ENCODE measurements at regions not wholly inside any gene's neighbourhood (a gene's known extent, or its start where the extent isn't known, plus 50 kb on each side); places are given as distances from the start of the nearest gene placed in this dataset.
"Not testable (repeated sequence)": the region's sequence is repeated elsewhere in the genome, so short reads cannot be mapped to it uniquely, and the experiment has no call there.

- no peak for DNase-seq
Measured at GRCh38 chr7:132029369-132030085, 473.1 kb upstream of the PODXL start.

GRCh38 chr7:132028144-132028920 lies 471.9 kb upstream of the PODXL start:
- no peak for DNase-seq

- DNase-seq, result no peak
Measured at GRCh38 chr7:132024290-132024689, 467.9 kb upstream of the PODXL start.

GRCh38 chr7:132023466-132023865 lies 467.0 kb upstream of the PODXL start:
- no peak for DNase-seq

DNA sequence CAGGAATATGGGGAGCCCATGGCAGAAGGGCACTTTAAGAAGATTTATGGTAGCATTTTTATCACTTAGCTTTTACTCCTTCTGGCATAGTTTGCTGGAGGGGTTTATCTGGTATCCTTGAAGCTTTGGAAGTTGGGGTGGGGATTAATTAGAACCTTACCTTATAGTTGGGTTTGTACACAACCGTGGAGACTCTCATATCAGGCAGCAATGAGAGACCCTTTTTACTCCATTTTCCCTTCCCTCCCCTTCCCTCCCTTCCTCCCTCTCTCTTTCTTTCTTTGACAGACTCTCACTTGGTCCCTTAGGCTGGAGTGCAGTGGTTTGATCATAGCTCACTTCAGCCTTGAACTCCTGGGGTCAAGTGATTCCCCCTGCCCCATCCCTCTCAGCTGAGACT lies 465.8 kb upstream of the PODXL start:
- DNase-seq, result no peak

DNA sequence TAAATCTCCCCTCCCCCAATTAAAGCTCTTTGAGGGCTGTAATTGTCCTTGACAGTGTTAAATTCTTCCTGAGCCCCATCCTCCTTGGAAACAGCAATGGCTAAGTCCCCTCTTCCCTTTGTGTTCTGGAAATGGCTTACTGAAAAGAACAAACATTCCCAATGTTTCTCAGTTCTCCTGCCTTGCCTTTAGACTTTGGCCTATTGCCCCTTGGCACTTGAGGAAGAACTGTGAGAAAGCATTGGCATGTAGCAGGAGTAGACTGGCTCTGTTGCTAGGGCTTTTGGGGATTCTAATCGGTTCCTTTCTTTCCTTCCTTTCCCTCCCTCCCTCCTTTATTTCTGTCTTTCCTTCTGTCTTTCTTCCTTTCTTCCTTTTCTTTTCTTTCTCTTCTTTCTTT lies 463.3 kb upstream of the PODXL start:
- no peak for DNase-seq

- DNase-seq, result no peak
Measured at GRCh38 chr7:132009778-132010177, 453.4 kb upstream of the PODXL start.

DNA sequence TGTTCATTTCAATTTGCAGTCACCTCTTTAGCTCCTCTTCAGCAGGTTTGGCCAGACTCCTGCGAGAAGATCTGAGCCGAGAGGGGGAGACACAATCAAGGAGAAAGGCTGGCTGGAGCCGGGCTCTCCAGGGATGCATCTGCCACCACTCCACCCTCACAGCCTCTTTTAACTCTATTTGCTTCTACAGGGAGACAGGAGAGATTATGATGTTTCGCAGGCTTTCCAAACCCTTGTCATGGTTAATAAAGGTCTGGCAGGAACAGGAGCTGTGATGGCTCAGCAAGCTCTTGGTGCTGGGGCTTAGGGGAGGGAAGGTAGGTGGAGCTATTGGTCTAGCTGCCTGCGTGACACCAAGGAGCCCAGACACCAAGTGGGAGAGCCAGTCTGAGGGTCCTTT lies 448.1 kb upstream of the PODXL start:
- DNase-seq, result no peak

DNA sequence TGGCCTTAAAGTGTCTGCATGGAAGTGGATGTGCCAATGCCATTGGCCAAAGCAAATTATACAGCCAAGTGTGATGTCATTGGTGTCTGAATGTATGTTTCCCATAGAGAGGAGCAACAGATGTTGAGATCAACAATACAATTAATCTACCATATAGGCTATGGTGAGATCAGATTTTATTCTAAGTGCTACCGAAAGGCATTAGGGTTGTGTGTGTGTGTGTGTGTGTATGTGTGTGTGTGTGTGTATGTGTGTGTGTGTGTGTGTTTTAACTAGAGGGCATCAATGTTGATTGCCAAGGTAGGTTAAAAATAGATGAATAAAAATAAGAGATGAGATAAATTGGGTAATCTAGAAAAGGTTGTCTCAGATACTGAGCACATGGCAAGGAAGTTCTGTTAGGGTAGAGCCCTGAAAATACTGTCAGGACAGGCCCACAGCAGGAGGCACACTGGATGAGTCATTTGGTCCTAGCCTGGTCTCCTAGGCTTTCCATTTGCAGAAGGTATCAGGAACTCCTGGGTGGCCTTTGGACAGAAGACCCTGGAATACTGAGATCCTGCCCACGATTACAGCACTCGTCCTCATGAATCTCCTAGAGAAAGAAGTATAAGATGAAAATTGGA lies 446.0 kb upstream of the PODXL start:
- DNase-seq, result no peak

DNA sequence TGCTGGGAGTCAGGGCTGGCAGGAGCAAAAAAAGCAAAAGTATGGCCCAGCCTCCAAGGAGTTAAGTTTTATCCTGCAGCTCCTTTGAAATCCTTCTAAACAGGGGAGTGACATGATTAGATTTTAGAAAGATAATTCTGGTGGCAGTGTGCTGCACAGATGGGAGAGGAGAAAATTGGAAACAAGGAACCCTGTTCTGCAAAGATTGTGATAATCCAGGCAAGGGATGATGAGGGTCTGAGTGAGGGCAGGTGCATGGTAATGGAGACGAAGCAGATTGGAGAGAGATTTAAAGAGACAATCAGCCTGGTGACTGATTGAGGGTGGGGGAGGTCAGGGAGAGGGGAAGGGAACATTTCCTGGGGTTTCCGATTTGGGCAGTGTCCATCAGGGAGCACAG lies 444.7 kb upstream of the PODXL start:
- DNase-seq, result no peak

DNA sequence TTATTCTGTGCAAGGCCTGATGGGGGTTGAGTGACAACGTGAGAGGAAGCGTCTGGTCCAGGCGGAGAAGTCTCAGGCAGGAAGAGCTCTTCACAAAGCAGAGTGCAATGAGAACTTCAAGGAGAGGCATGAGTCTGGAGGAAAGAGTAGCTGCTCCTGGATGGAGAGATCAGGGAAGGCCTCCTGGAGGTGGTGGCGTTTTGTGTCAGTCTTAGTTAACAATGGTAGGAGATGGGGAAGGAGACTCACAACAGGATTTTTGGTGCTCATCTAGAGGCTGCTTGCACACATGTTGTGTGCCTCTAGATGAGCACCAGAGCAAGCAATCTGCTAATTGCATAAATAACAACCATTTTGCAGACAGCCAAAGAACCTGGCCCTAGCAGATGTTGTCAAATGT lies 442.8 kb upstream of the PODXL start:
- no peak for DNase-seq

DNA sequence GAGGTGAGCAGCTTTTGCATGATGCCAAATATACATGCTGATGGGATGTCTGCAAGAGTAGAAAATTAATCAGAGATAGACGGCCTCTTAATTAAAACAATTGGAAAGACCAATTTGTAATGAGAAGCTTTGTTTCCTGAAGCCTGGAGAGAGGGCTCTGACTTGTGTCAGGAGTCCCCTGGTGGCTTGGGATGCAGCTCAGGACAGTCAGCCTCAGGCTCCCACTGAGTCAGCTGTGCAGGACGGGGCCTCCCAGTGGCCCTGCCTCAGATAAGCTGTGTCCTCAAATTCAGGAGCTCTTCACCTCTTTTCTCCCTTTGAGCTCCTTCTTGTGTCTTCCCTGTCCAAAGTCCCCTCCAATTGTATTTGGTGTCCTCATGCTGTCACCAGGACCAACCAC lies 438.9 kb upstream of the PODXL start:
- DNase-seq, result no peak

- not testable (repeated sequence) for DNase-seq
Measured at GRCh38 chr7:131981069-131981468, 424.6 kb upstream of the PODXL start.

DNA sequence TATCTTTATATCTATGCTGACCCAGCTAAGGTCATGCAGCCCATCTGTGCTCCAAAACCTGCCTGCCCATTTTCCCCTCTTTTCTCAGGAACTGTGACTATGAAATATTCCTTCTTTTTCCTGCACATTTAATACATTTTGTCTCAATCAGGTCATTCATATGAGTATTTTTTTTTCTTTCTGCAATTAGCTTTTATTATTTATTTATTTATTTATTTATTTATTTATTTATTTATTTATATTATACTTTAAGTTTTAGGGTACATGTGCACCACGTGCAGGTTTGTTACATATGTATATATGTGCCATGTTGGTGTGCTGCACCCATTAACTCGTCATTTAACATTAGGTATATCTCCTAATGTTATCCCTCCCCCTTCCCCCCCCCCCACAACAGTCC lies 421.7 kb upstream of the PODXL start:
- DNase-seq, result not testable (repeated sequence)

GRCh38 chr7:131976411-131976810 lies 420.0 kb upstream of the PODXL start:
- DNase-seq, result no peak

- DNase-seq, result no peak
Measured at GRCh38 chr7:131974671-131975070, 418.2 kb upstream of the PODXL start.

DNA sequence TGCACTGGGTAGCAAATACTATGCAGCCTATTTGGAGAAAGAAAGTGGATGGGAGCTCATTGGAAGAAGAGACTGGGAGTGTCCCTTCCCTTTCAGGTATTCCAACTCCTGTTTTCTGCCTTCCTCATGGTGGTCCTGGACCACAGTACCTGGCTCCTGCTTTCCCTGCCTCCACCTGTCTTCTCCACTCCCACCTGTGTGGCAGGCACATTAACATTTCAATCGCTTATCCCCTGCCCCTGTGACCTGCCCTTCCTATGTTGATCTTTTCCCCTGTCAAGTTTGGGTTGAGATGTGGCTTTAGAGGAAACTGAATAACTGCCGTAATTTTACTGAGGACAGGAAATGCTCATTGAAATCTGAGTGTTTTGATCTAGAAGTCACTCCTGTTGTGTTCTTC lies 415.8 kb upstream of the PODXL start:
- DNase-seq, result no peak

- no peak for DNase-seq
Measured at GRCh38 chr7:131970602-131971001, 414.2 kb upstream of the PODXL start.

GRCh38 chr7:131969560-131969959 lies 413.1 kb upstream of the PODXL start:
- no peak for DNase-seq

- no peak for DNase-seq
Measured at GRCh38 chr7:131967216-131967730, 410.8 kb upstream of the PODXL start.

GRCh38 chr7:131964203-131964602 lies 407.8 kb upstream of the PODXL start:
- no peak for DNase-seq

DNA sequence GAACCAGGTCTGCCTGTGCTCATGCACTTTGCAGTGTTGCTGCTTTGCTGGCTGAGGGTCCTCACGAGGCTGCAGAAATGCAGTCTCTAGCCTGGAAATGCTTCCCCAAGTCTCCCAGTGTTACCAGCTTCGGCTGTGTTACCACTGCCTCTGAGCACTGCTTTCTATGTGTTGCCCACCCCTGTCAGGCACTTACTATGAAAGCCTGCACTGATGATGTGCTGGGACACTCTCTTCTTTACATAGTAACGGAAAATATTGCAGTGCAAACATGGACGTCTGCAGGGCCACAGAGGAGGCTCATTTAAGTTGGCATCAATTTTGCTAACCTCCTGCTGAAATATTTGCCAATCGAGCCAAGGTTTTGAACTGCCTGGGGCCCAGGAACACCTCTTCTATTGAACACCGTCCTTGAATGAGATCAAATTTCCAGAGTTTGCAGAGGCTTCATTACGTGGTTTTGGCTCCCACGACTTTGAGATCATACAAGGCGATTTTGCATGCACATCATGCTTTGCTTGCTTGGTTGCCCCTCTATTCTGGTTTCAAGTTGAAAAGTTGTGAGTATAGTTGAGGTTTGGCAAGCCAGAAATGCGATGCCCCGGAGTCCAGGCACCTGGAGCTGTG lies 404.7 kb upstream of the PODXL start:
- DNase-seq, result no peak

DNA sequence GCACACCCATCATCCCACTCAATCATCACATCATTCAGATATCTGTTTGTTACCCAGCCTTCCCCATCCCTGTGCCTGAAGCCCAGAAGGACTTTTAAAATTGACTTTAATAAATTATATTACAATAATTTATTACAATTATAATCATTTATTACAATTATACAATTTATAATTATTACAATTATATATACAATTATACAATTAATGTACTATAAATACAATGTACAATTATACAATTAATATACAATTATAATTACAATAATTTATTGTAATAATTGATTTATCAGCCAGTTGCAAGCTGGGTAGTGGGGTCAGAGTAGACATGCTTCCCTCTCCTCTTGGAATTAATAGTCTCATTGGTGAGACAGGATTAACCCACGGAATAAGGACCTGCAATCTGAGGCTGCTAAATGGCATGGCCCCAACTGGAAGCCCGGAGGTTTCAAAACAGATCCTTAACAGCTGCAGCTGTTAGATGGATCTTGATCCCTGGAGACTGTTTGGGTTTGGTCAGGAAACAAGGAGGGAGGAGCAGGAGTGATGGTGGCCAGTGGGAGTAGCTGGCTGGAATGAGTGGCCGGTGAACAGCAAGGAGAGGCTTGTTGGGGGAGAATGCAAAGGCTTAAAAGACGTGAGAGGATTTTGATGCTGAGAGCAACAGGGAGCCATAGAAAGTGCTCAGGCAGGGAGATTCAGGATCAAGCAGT lies 402.8 kb upstream of the PODXL start:
- no peak for DNase-seq

All from GDM1 (cell line).